K562 (cell line): ENCODE measurements at regions not wholly inside any gene's neighbourhood (a gene's known extent, or its start where the extent isn't known, plus 50 kb on each side); places are given as distances from the start of the nearest gene placed in this dataset.

Experiments used
- ATAC-seq: fragments of 200-7000 bp; cut with Tn5 transposase; 3 replicates; pipeline ENCODE4 v1.9.1; 2020; ENCODE audit warnings: moderate library complexity
- BruUV-seq: library from RNA; stranded (reverse); fragments of 400-500 nt; replicated peaks from 2 replicates; lab custom pipeline; 2021; lab: Mats Ljungman, UMichigan
- CTCF ChIA-PET: fragments of 300-600 bp; formaldehyde crosslinking; extraction: SDS; loops from one replicate; lab custom pipeline; 2021; ENCODE audit warnings: low intra/inter-chr PET ratio; lab: Yijun Ruan, JAX
- POLR2A ChIA-PET: fragments of 300-600, 350-650 bp; sonication (Branson Sonifier 250); formaldehyde crosslinking; extraction: SDS; loops from one replicate; lab custom pipeline; 2021; ENCODE audit warnings: antibody characterized with exemption, inconsistent platforms; lab: Yijun Ruan, JAX
- DNase-seq, 4 experiments: peaks; one replicate each; pipeline versions ENCODE4 v3.0.0 to v3.0.0-alpha.2; 2011 to 2018; ENCODE audit warnings: low spot score in 3 of 4, mixed read lengths in 3 of 4; ENCODE audit errors: extremely low read depth in 1 of 4
- FAIRE-seq: peaks from 2 replicates; lab custom pipeline; 2011; peaks lifted over from hg19 to GRCh38; lab: Jason Lieb, UNC
- H2AFZ ChIP-seq: 2 replicates; pipeline ENCODE4 v1.6.0; 2011; ENCODE audit warnings: low read depth, low read length, control low read depth, inconsistent platforms
- H3K27ac ChIP-seq: fragments of 200-600 bp; 3 replicates; pipeline ENCODE4 v1.8.0; 2011; ENCODE audit warnings: low read depth, mild to moderate bottlenecking, control low read depth, inconsistent platforms, low read length, moderate library complexity, mixed read lengths; ENCODE audit errors: extremely low read depth
- H3K27me3 ChIP-seq, 2 experiments: fragments of 300-600 bp in 1 of 2; 2 replicates in 1 of 2; 3 replicates in 1 of 2; pipeline versions ENCODE4 v1.6.0 to v1.8.0; 2011; ENCODE audit warnings: inconsistent platforms in 2 of 2, low read length in 2 of 2, mild to moderate bottlenecking in 1 of 2, mixed read lengths in 1 of 2, moderate library complexity in 1 of 2; ENCODE audit not compliant: control insufficient read depth in 2 of 2, insufficient read depth in 2 of 2
- H3K36me3 ChIP-seq: fragments of 300-600 bp; 3 replicates; pipeline ENCODE4 v1.8.0; 2011; ENCODE audit warnings: mild to moderate bottlenecking, low read length, inconsistent platforms; ENCODE audit not compliant: control insufficient read depth, insufficient read depth
- H3K4me1 ChIP-seq, 2 experiments: fragments of 200-600 bp in 1 of 2; replicated peaks in 1 of 2; 2 replicates in 1 of 2; 3 replicates in 1 of 2; pipeline versions ENCODE4 v1.5.1 to v1.8.0; 2011; ENCODE audit warnings: inconsistent platforms in 2 of 2, low read length in 2 of 2, mild to moderate bottlenecking in 1 of 2, mixed read lengths in 1 of 2, moderate library complexity in 1 of 2; ENCODE audit not compliant: control insufficient read depth in 2 of 2, insufficient read depth in 2 of 2
- H3K4me2 ChIP-seq: 2 replicates; pipeline ENCODE4 v1.6.1; 2011; ENCODE audit warnings: low read length, control low read depth, inconsistent platforms, mixed read lengths; ENCODE audit not compliant: insufficient read depth
- H3K4me3 ChIP-seq: fragments of 200-600 bp; sonication (generic), shearing (Covaris generic); 2 replicates; pipeline ENCODE4 v1.5.1; 2016; ENCODE audit warnings: control low read depth, inconsistent platforms
- H3K79me2 ChIP-seq: fragments of 200-600 bp; 3 replicates; pipeline ENCODE4 v1.8.0; 2011; ENCODE audit warnings: low read length, inconsistent platforms; ENCODE audit not compliant: control insufficient read depth, insufficient read depth
- H3K9ac ChIP-seq, 2 experiments: 2 replicates each; pipeline versions ENCODE4 v1.6.0 to v1.6.1; 2011; ENCODE audit warnings: low read depth in 2 of 2, low read length in 2 of 2, control low read depth in 1 of 2, inconsistent platforms in 1 of 2, mild to moderate bottlenecking in 1 of 2, mixed read lengths in 1 of 2; ENCODE audit not compliant: insufficient read depth in 1 of 2
- H3K9me1 ChIP-seq: one replicate; pipeline ENCODE4 v1.6.0; 2011; ENCODE audit warnings: inconsistent platforms, mild to moderate bottlenecking, low read length, moderate library complexity; ENCODE audit not compliant: control insufficient read depth, insufficient read depth
- H3K9me3 ChIP-seq: replicated peaks from 2 replicates; pipeline ENCODE4 v1.5.1; 2011; ENCODE audit warnings: low read depth, low read length, inconsistent platforms; ENCODE audit not compliant: control insufficient read depth, insufficient read depth
- H4K20me1 ChIP-seq: replicated peaks from 2 replicates; pipeline ENCODE4 v1.6.1; 2011; ENCODE audit warnings: low read length, inconsistent platforms, mixed read lengths; ENCODE audit not compliant: control insufficient read depth, insufficient read depth
- ETV1 ChIP-seq: fragments of 450-650 bp; conservative IDR thresholded peaks from 2 replicates; pipeline ENCODE4 v1.6.1; 2016; ENCODE audit warnings: missing genetic modification characterization, control low read depth, low read depth, missing compliant biosample characterization
- FUS ChIP-seq: fragments of 200-400 bp; formaldehyde crosslinking; optimal IDR thresholded peaks from 2 replicates; pipeline ENCODE3; 2017; ENCODE audit warnings: low read depth, low read length
- MBD1 ChIP-seq: fragments of 250-450 bp; sonication (Bioruptor Pico); IDR thresholded peaks from 2 replicates; pipeline ENCODE4 v1.8.0; 2022; ENCODE audit warnings: inconsistent platforms
- MNT ChIP-seq, 2 experiments: fragments of 450-650 bp; conservative IDR thresholded peaks; 2 replicates each; pipeline ENCODE4 v1.6.1; 2017; ENCODE audit warnings: mild to moderate bottlenecking in 2 of 2, moderate library complexity in 2 of 2
- NCOA1 ChIP-seq: fragments of 450-650 bp; IDR thresholded peaks from 2 replicates; pipeline ENCODE4 v1.6.1; 2016; ENCODE audit warnings: low read depth
- NCOA4 ChIP-seq: fragments of 450-650 bp; IDR thresholded peaks from 2 replicates; pipeline ENCODE4 v1.6.1; 2018; ENCODE audit warnings: mild to moderate bottlenecking; ENCODE audit not compliant: partially characterized antibody
- STAT5B ChIP-seq: fragments of 250-450 bp; sonication (Bioruptor Pico); IDR thresholded peaks from 2 replicates; pipeline ENCODE4 v1.8.0; 2021; ENCODE audit warnings: mild to moderate bottlenecking, inconsistent platforms
- WGBS: fragments of 100-300 bp; shearing (Covaris generic); methylation state at CpG from one replicate; pipeline ENCODE4 v1.1.6; 2016; ENCODE audit warnings: low coverage, mixed read lengths; ENCODE audit not compliant: insufficient coverage; ENCODE audit errors: missing lambda C conversion rate; 5-methylcytosine and 5-hydroxymethylcytosine counted together
- in situ Hi-C: fragments of 300-500 bp; cut with MboI; formaldehyde crosslinking; loops from 4 replicates; pipeline ENCODE4 v1.15.0; 2018; ENCODE audit warnings: inconsistent platforms, mixed read lengths
- intact Hi-C: fragments of 100-400 bp; cut with micrococcal nuclease; formaldehyde crosslinking; loops from 2 replicates; pipeline ENCODE4 v1.14.2; 2022

- Histone ChIP-seq H3K36me3 (no peaks in the 10 kb centered on the region), H2AFZ (no peak overlapping the region), H3K4me3 (no peak overlapping the region), H3K9ac (no peak overlapping the region), H3K9me3 (no peaks in the 10 kb centered on the region; the same call in 1 of the 2 replicates), H3K4me1 (no peaks in the 10 kb centered on the region), H3K27me3 (no peaks in the 10 kb centered on the region), H3K4me2 (no peak overlapping the region), H4K20me1 (no peaks in the 10 kb centered on the region), H3K27ac (no peak overlapping the region), H3K79me2 (no peaks in the 10 kb centered on the region), H3K9me1 (no peaks in the 10 kb centered on the region)
- FAIRE-seq (no peak), DNase-seq (no peak), ATAC-seq (no peak)
- ChIA-PET CTCF (no interaction called here), POLR2A (no interaction called here)
- in situ Hi-C loops (no loop called here), intact Hi-C loops (no loop called here)
- BruUV-seq, result no TSS peak
- WGBS, result 2% methylated on average over 4 of the region's 4 CpGs
- no peak for TF ChIP-seq MNT (conservative IDR thresholded peaks at IDR 0.05)
- no peak for TF ChIP-seq ETV1
- no peak for TF ChIP-seq FUS
- no peak for TF ChIP-seq NCOA1
- TF ChIP-seq STAT5B (CRISPR knock-in tag), result no peak
- no peak for TF ChIP-seq MBD1 (CRISPR knock-in tag)
- no peak for TF ChIP-seq NCOA4
Measured at GRCh38 chr21:16538405-16538804, 808.6 kb downstream of the USP25 start.
